ENCODE measurements at regions not wholly inside any gene's neighbourhood (a gene's known extent, or its start where the extent isn't known, plus 50 kb on each side); places are given as distances from the start of the nearest gene placed in this dataset.

DNA sequence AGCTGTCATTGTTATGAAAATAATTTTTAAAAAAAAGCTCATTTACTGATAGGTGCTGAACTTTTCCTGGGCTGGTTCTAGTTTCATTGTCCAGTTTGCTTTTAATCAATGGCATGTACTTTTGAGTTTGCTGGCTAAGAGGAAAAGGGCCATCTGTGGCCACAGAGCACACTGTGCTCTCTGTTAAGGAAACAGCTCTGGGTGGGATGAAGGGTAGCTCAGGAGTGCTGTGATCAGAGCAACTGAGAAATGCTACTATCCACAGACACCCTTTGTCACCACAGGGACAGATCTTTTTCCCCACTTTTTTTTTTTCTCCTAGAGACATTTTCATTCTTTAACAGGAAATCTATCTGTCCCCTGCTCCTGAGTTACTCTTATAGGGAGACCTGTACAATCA lies 387.1 kb upstream of the PRICKLE1 start:
- TF ChIP-seq POLR2A (IDR thresholded peaks at IDR 0.05): no peak
- TF ChIP-seq, protein P1, sequence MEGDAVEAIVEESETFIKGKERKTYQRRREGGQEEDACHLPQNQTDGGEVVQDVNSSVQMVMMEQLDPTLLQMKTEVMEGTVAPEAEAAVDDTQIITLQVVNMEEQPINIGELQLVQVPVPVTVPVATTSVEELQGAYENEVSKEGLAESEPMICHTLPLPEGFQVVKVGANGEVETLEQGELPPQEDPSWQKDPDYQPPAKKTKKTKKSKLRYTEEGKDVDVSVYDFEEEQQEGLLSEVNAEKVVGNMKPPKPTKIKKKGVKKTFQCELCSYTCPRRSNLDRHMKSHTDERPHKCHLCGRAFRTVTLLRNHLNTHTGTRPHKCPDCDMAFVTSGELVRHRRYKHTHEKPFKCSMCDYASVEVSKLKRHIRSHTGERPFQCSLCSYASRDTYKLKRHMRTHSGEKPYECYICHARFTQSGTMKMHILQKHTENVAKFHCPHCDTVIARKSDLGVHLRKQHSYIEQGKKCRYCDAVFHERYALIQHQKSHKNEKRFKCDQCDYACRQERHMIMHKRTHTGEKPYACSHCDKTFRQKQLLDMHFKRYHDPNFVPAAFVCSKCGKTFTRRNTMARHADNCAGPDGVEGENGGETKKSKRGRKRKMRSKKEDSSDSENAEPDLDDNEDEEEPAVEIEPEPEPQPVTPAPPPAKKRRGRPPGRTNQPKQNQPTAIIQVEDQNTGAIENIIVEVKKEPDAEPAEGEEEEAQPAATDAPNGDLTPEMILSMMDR (IDR thresholded peaks at IDR 0.05): no peak
- DNase-seq (ENCODE audit: low spot score in 2 of 2): no peak
- H3K4me3 ChIP-seq (ENCODE audit: low read depth, poor library complexity, severe bottlenecking): no peak overlapping the region
- intact Hi-C loops (cut with DNase I; ENCODE audit: low total_unique reads): no loop called here

DNA sequence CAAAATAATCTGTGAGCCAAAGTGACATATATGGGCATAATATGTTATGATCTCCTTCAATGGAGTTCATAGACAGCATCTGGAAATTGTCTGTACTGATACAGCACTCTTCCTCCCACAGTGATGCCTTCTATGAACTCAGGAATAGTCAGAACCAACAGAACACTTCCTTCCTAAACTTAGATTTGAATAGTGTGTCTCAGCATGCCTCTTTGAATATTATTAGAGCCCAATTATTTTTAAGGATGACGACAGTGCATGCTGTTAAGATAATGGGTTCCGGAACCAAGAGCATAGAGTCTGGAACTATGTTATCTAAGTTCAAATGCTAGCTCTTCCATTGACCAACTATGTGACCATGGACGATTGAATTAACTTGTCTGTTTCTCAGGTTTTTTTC lies 386.6 kb upstream of the PRICKLE1 start:
- WGBS, 2 donors: 91 to 93% methylated on average over 3 of the region's 3 CpGs
- intact Hi-C loops (cut with DNase I; ENCODE audit: low total_unique reads): no loop called here
- no peak overlapping the region for H3K4me3 ChIP-seq (ENCODE audit: low read depth, poor library complexity, severe bottlenecking)
- TF ChIP-seq, protein P1 (IDR thresholded peaks at IDR 0.05): no peak
- TF ChIP-seq POLR2A (IDR thresholded peaks at IDR 0.05): no peak
- DNase-seq (ENCODE audit: low spot score in 2 of 2): no peak

DNA sequence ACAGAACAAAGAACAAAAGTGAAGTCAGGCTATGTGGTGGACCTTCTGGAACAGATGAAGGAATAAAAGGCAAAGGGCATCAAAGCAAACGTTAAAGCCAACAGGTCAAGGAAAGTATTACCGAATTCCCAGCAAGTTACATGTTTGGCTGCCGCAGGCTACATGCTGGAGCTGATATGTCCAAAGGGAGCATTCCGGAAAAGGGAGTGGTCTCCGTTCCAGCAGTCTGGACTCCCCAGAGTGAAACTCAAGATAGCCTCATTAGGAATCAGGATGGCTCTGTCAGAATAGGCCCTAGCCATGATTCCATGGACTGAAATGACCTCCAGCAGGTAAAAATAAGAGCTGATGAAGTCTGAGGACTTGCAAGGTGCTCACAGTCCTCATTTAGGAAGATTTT lies 379.8 kb upstream of the PRICKLE1 start:
- H3K4me3 ChIP-seq (ENCODE audit: low read depth, poor library complexity, severe bottlenecking): no peak overlapping the region
- 53 to 62% methylated on average over 5 of the region's 5 CpGs for WGBS, 2 donors
- intact Hi-C loops (cut with DNase I; ENCODE audit: low total_unique reads): no loop called here
- DNase-seq (ENCODE audit: low spot score in 2 of 2): no peak
- TF ChIP-seq, protein P1 (IDR thresholded peaks at IDR 0.05): no peak
- no peak for TF ChIP-seq POLR2A (IDR thresholded peaks at IDR 0.05)

DNA sequence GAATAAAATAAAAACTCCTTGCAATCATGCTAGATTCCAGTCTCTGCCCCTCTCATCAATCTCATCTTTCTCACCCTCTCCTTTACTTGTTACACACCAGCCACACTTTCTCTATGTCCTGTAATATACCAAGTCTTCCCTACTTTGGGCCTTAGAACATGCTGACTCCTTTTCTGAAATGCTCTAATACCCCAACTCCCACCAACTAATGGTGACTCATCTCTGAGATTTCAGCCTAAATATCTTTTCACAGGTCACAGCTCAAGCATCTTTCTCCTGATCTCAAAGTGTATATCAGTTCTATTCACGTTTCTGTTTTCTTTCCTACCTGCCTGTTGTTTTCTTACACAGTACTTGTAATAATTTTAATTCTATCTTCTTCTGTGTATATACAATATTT lies 378.9 kb upstream of the PRICKLE1 start:
- TF ChIP-seq POLR2A (IDR thresholded peaks at IDR 0.05): no peak
- TF ChIP-seq, protein P1 (IDR thresholded peaks at IDR 0.05): no peak
- no peak for DNase-seq (ENCODE audit: low spot score in 2 of 2)
- H3K4me3 ChIP-seq (ENCODE audit: low read depth, poor library complexity, severe bottlenecking): no peak overlapping the region
- 85 to 90% methylated on average over 1 of the region's 1 CpG for WGBS, 2 donors
- intact Hi-C loops (cut with DNase I; ENCODE audit: low total_unique reads): no loop called here

DNA sequence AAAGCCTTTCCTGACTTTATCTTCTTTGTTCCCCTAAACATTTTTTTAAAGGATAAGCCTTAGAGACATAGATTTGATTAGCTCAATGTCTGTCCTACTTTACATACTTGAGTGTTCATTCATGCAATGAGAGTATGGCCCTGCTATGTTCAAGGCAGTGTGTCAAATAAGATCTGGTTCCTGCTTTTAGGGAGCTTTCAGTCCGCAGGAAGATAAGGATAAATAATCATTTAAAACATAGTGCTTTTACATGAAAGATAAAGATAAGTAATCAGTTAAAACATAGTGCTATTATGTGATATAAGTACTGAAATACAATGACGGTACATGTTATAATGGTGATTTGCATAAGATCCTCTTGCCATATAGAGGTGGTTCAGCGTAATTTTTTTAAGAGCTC lies 378.3 kb upstream of the PRICKLE1 start:
- DNase-seq (ENCODE audit: low spot score in 2 of 2): no peak
- intact Hi-C loops (cut with DNase I; ENCODE audit: low total_unique reads): no loop called here
- TF ChIP-seq, protein P1 (IDR thresholded peaks at IDR 0.05): no peak
- no peak for TF ChIP-seq POLR2A (IDR thresholded peaks at IDR 0.05)
- WGBS, 2 donors: 93 to 95% methylated on average over 3 of the region's 3 CpGs
- no peak overlapping the region for H3K4me3 ChIP-seq (ENCODE audit: low read depth, poor library complexity, severe bottlenecking)

DNA sequence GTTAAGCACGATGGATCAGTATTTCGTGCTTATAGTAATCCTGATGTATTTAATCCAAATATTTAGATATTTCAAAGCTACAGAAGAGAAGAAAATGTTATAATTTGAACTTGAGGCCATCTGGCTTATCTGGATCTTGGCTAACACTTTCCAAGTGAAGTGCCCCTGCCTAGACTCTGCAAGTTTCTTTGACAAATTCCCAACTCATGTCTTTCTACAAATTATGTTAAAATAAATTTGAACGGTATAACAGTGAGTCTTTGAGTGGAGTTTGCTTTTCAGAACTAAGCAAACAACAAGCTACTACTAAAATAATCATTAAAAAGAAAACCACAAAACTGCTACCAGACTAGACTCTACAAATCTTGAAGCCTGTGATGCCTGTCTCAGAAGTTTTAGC lies 374.4 kb upstream of the PRICKLE1 start:
- DNase-seq (ENCODE audit: low spot score in 2 of 2): no peak
- intact Hi-C loops (cut with DNase I; ENCODE audit: low total_unique reads): no loop called here

More for the DNA sequence above, 374.4 kb upstream of the PRICKLE1 start:
- no peak for TF ChIP-seq POLR2A (IDR thresholded peaks at IDR 0.05)
- TF ChIP-seq, protein P1 (IDR thresholded peaks at IDR 0.05): no peak
- 80 to 81% methylated on average over 3 of the region's 3 CpGs for WGBS, 2 donors
- no peak overlapping the region for H3K4me3 ChIP-seq (ENCODE audit: low read depth, poor library complexity, severe bottlenecking)
